ENCODE measurements at regions not wholly inside any gene's neighbourhood (a gene's known extent, or its start where the extent isn't known, plus 50 kb on each side); places are given as distances from the start of the nearest gene placed in this dataset.

DNA sequence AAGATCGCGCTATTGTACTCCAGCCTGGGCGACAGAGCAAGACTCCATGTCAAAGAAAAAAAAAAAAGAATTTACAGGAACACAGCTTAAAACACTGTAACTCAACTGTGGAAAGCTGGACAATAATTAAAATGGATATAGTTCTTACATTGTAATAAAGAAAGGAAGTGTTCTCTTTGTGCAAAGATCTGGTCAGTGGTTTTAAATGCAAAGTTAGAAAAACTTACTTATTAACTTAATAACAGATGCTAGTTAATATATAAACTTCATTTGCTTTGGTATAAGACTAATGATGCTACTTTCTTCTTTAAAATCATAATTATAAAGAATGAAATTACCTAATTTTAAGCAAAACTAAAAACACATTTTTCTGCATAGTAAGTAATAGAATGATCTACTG, 2024.1 kb upstream of the TENM3 start:
- H2AFZ ChIP-seq (ENCODE audit: low read length): no peak overlapping the region
- in situ Hi-C loops (cut with HindIII; ENCODE audit: extremely low pct_ligation_motif_present, low pct_unique_long_range_greater_than_20kb) (no loop called here), intact Hi-C loops (cut with micrococcal nuclease; ENCODE audit: unreplicated experiment) (no loop called here)
- CTCF ChIA-PET (ENCODE audit: low intra/inter-chr PET ratio, low total read pairs): no interaction called here
- H3K27ac ChIP-seq (ENCODE audit: extremely low read length, insufficient read depth, low read length): no peak overlapping the region
- no peaks in the 10 kb centered on the region for H3K36me3 ChIP-seq (replicated peaks in 1 of 2; ENCODE audit: control insufficient read depth in 1 of 2, insufficient read depth in 2 of 2, low read length in 2 of 2)
- H3K4me3 ChIP-seq (replicated peaks in 1 of 3; ENCODE audit: insufficient read depth in 1 of 3, low read depth in 2 of 3, low read length in 3 of 3): no peak overlapping the region
- DNase-seq (ENCODE audit: low spot score) (no peak), ATAC-seq (no peak), FAIRE-seq (no peak)
- BruUV-seq (replicated peaks): no TSS peak
- POLR2A ChIA-PET: no interaction called here
- no peak for TF ChIP-seq NFE2L1 (CRISPR knock-in tag; IDR thresholded peaks at IDR 0.05; ENCODE audit: borderline replicate concordance)
- TF ChIP-seq CBFB (CRISPR knock-in tag; IDR thresholded peaks at IDR 0.05): no peak
- TF ChIP-seq, protein P1, sequence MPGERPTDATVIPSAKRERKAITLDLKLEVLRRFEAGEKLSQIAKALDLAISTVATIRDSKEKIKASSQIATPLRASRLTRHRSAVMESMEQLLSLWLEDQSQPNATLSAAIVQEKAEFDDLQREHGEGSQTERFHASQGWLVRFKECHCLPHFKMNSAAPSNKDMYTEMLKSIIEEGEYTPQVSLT (CRISPR knock-in tag; IDR thresholded peaks at IDR 0.05; ENCODE audit: borderline replicate concordance, low read depth): no peak
- TF ChIP-seq SP140L (CRISPR knock-in tag; IDR thresholded peaks at IDR 0.05; ENCODE audit: borderline replicate concordance): no peak
- TF ChIP-seq ZNF253 (CRISPR knock-in tag; IDR thresholded peaks at IDR 0.05; ENCODE audit: borderline replicate concordance): no peak
- no peak for TF ChIP-seq ZNF558 (CRISPR knock-in tag; IDR thresholded peaks at IDR 0.05; ENCODE audit: borderline replicate concordance)
- TF ChIP-seq RBFOX2 (IDR thresholded peaks at IDR 0.05; ENCODE audit: low read depth, low read length): no peak
- TF ChIP-seq, protein P2, sequence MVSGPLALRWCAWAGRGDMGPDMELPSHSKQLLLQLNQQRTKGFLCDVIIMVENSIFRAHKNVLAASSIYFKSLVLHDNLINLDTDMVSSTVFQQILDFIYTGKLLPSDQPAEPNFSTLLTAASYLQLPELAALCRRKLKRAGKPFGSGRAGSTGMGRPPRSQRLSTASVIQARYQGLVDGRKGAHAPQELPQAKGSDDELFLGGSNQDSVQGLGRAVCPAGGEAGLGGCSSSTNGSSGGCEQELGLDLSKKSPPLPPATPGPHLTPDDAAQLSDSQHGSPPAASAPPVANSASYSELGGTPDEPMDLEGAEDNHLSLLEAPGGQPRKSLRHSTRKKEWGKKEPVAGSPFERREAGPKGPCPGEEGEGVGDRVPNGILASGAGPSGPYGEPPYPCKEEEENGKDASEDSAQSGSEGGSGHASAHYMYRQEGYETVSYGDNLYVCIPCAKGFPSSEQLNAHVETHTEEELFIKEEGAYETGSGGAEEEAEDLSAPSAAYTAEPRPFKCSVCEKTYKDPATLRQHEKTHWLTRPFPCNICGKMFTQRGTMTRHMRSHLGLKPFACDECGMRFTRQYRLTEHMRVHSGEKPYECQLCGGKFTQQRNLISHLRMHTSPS (CRISPR knock-in tag; IDR thresholded peaks at IDR 0.05; ENCODE audit: low read depth): no peak
- no peak for TF ChIP-seq ZNF674 (CRISPR knock-in tag; IDR thresholded peaks at IDR 0.05; ENCODE audit: low read depth)
- no peak for TF ChIP-seq ZBTB1 (CRISPR knock-in tag; IDR thresholded peaks at IDR 0.05; ENCODE audit: borderline replicate concordance)
- TF ChIP-seq ZNF709 (CRISPR knock-in tag; IDR thresholded peaks at IDR 0.05): no peak
- no peak for TF ChIP-seq MBNL3 (CRISPR knock-in tag; conservative IDR thresholded peaks at IDR 0.05)
- H3K4me1 ChIP-seq (ENCODE audit: insufficient read depth, low read length): no peaks in the 10 kb centered on the region
- H3K9ac ChIP-seq (ENCODE audit: insufficient read depth, low read depth, low read length): no peak overlapping the region
- H3K9me3 ChIP-seq (ENCODE audit: low read length): no peaks in the 10 kb centered on the region; the same call in 1 of the 2 replicates
- H3K4me2 ChIP-seq (ENCODE audit: low read depth, low read length): no peak overlapping the region
- H3K79me2 ChIP-seq (ENCODE audit: insufficient read depth, low read length): no peaks in the 10 kb centered on the region
- no peaks in the 10 kb centered on the region; a peak in 1 of 5 replicates for H3K27me3 ChIP-seq (ENCODE audit: control insufficient read depth in 1 of 2, insufficient read depth in 2 of 2, low read length in 2 of 2)
- WGBS (ENCODE audit: low lambda C conversion rate): 81% methylated on average over 3 of the region's 3 CpGs
- no peaks in the 10 kb centered on the region for H4K20me1 ChIP-seq (ENCODE audit: insufficient read depth, low read length)

Measured in HepG2 (cell line).